K562 (cell line): ENCODE measurements at regions not wholly inside any gene's neighbourhood (a gene's known extent, or its start where the extent isn't known, plus 50 kb on each side); places are given as distances from the start of the nearest gene placed in this dataset.

ENCODE experiments used
- HDGF ChIP-seq: fragments of 450-650 bp; IDR thresholded peaks from 2 replicates; pipeline ENCODE4 v1.6.1; 2016
- JUNB ChIP-seq: fragments of 450-650 bp; formaldehyde crosslinking; conservative IDR thresholded peaks from 2 replicates; pipeline ENCODE4 v1.4.0; 2020; ENCODE audit warnings: mild to moderate bottlenecking
- MAZ ChIP-seq, 2 experiments: fragments of 450-650 bp in 1 of 2; sonication (generic) in 1 of 2; formaldehyde crosslinking; IDR thresholded peaks in 1 of 2; conservative IDR thresholded peaks in 1 of 2; 2 replicates each; pipeline versions ENCODE4 v1.4.0 to v1.5.0; 2020; ENCODE audit warnings: mild to moderate bottlenecking in 1 of 2, missing genetic modification reagents in 1 of 2
- NR2F6 ChIP-seq: fragments of 450-650 bp; formaldehyde crosslinking; IDR thresholded peaks from 2 replicates; pipeline ENCODE4 v1.4.0; 2020; ENCODE audit warnings: mild to moderate bottlenecking
- RAD21 ChIP-seq, 2 experiments: fragments of 250-450 bp in 1 of 2; fragments of 450-650 bp in 1 of 2; sonication (Bioruptor Pico) in 1 of 2; formaldehyde crosslinking in 1 of 2; IDR thresholded peaks in 1 of 2; conservative IDR thresholded peaks in 1 of 2; 2 replicates each; pipeline versions ENCODE4 v1.4.0 to v1.8.0; 2020 to 2022; ENCODE audit warnings: mild to moderate bottlenecking in 2 of 2, moderate library complexity in 1 of 2
- TEAD2 ChIP-seq: fragments of 450-650 bp; IDR thresholded peaks from 2 replicates; pipeline ENCODE4 v1.6.1; 2016; ENCODE audit warnings: missing genetic modification characterization, control low read depth, missing compliant biosample characterization
- ZNF212 ChIP-seq: fragments of 450-650 bp; formaldehyde crosslinking; IDR thresholded peaks from 2 replicates; pipeline ENCODE4 v1.4.0; 2020; ENCODE audit warnings: mild to moderate bottlenecking
- ZNF282 ChIP-seq: sonication (generic); formaldehyde crosslinking; IDR thresholded peaks from 2 replicates; pipeline ENCODE4 v1.8.1; 2023; ENCODE audit warnings: missing genetic modification reagents
- TF ChIP-seq, protein P1 (sequence below), 2 experiments: fragments of 450-650 bp in 1 of 2; sonication (generic) in 1 of 2; formaldehyde crosslinking in 1 of 2; IDR thresholded peaks; 2 replicates each; pipeline versions ENCODE4 v1.7.1 to v1.9.0; 2016 to 2022; ENCODE audit warnings: inconsistent platforms in 1 of 2, mild to moderate bottlenecking in 1 of 2, missing genetic modification reagents in 1 of 2

DNA sequence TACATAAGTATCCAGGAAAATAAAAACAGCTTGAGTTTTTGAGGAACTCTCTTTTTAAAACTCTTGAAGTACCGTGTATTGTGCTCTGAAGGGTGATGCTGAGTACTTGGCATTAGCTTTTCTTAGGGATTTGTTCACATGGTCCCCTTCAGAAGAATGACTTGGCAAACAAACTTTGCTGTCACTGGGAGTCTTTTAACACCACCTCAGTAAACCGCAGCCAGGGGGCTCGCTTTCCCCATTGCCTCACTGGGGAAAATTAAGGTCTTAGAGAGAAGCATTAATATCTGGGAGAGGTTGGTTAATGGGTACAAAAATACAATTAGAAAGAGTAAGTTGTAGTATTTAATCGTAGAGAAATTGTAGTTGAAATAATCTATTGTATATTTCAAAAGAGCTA, 105.9 kb upstream of the DAP start (continued):
- no peak for TF ChIP-seq TEAD2 (tag)
- TF ChIP-seq JUNB (CRISPR knock-in tag) = no peak
- TF ChIP-seq ZNF212 (CRISPR knock-in tag) = no peak
- TF ChIP-seq ZNF282 (CRISPR knock-in tag) = no peak
- TF ChIP-seq RAD21 (CRISPR knock-in tag; conservative IDR thresholded peaks at IDR 0.05 in 1 of 2, IDR thresholded peaks at IDR 0.05 in 1 of 2) = peak; percentile 26 to 47; a peak in 2 of 4 replicates
- no peak for TF ChIP-seq MAZ (CRISPR knock-in tag; conservative IDR thresholded peaks at IDR 0.05 in 1 of 2, IDR thresholded peaks at IDR 0.05 in 1 of 2)
- TF ChIP-seq, protein P1, sequence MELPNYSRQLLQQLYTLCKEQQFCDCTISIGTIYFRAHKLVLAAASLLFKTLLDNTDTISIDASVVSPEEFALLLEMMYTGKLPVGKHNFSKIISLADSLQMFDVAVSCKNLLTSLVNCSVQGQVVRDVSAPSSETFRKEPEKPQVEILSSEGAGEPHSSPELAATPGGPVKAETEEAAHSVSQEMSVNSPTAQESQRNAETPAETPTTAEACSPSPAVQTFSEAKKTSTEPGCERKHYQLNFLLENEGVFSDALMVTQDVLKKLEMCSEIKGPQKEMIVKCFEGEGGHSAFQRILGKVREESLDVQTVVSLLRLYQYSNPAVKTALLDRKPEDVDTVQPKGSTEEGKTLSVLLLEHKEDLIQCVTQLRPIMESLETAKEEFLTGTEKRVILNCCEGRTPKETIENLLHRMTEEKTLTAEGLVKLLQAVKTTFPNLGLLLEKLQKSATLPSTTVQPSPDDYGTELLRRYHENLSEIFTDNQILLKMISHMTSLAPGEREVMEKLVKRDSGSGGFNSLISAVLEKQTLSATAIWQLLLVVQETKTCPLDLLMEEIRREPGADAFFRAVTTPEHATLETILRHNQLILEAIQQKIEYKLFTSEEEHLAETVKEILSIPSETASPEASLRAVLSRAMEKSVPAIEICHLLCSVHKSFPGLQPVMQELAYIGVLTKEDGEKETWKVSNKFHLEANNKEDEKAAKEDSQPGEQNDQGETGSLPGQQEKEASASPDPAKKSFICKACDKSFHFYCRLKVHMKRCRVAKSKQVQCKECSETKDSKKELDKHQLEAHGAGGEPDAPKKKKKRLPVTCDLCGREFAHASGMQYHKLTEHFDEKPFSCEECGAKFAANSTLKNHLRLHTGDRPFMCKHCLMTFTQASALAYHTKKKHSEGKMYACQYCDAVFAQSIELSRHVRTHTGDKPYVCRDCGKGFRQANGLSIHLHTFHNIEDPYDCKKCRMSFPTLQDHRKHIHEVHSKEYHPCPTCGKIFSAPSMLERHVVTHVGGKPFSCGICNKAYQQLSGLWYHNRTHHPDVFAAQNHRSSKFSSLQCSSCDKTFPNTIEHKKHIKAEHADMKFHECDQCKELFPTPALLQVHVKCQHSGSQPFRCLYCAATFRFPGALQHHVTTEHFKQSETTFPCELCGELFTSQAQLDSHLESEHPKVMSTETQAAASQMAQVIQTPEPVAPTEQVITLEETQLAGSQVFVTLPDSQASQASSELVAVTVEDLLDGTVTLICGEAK (IDR thresholded peaks at IDR 0.05) = no peak
- TF ChIP-seq, protein P1 (CRISPR knock-in tag; IDR thresholded peaks at IDR 0.05) = no peak
- TF ChIP-seq HDGF = no peak
- no peak for TF ChIP-seq NR2F6 (CRISPR knock-in tag)
